GM21825 (cell line): ENCODE measurements at regions not wholly inside any gene's neighbourhood (a gene's known extent, or its start where the extent isn't known, plus 50 kb on each side); places are given as distances from the start of the nearest gene placed in this dataset.

Source experiments
- ATAC-seq: cut with Tn5 transposase; IDR thresholded peaks from one replicate; pipeline ENCODE4 v1.9.1; 2021; ENCODE audit warnings: mild to moderate bottlenecking, moderate library complexity; ENCODE audit not compliant: unreplicated experiment

GRCh38 chr21:17454315-17455027, 58.4 kb upstream of the CXADR start:
- no peak for ATAC-seq

- no peak for ATAC-seq
These were observed 57.9 kb upstream of the CXADR start for GRCh38 chr21:17455028-17455353.

GRCh38 chr21:17455451-17455850, 57.4 kb upstream of the CXADR start:
- ATAC-seq = no peak

GRCh38 chr21:17458279-17458678, 54.6 kb upstream of the CXADR start:
- ATAC-seq = no peak

- ATAC-seq = no peak
These were observed 52.7 kb upstream of the CXADR start for GRCh38 chr21:17460094-17460493.

GRCh38 chr21:17461014-17461413, 51.8 kb upstream of the CXADR start:
- ATAC-seq = no peak

- no peak for ATAC-seq
These were observed 51.3 kb upstream of the CXADR start for GRCh38 chr21:17461582-17461981.

- no peak for ATAC-seq
These were observed 50.4 kb upstream of the CXADR start for GRCh38 chr21:17462276-17462981.
